HG02884 (cell line): ENCODE measurements at regions not wholly inside any gene's neighbourhood (a gene's known extent, or its start where the extent isn't known, plus 50 kb on each side); places are given as distances from the start of the nearest gene placed in this dataset.

Experiments
- ATAC-seq: cut with Tn5 transposase; IDR thresholded peaks from one replicate; pipeline ENCODE4 v1.9.1; 2021; ENCODE audit warnings: mild to moderate bottlenecking, moderate library complexity; ENCODE audit not compliant: unreplicated experiment

GRCh38 chr2:67651565-67651964 lies 254.4 kb downstream of the ETAA1 start:
- no peak for ATAC-seq

- peak; percentile 79 for ATAC-seq
These were observed 255.5 kb downstream of the ETAA1 start for GRCh38 chr2:67652679-67653078.

GRCh38 chr2:67656875-67657274 lies 259.7 kb downstream of the ETAA1 start:
- ATAC-seq, result no peak

- ATAC-seq, result no peak
These were observed 261.7 kb downstream of the ETAA1 start for GRCh38 chr2:67658820-67659219.

GRCh38 chr2:67660015-67660602 lies 263.0 kb downstream of the ETAA1 start:
- ATAC-seq, result no peak

- ATAC-seq, result no peak
These were observed 263.7 kb downstream of the ETAA1 start for GRCh38 chr2:67660871-67661270.

- ATAC-seq, result no peak
These were observed 265.1 kb downstream of the ETAA1 start for GRCh38 chr2:67662222-67662621.

- no peak for ATAC-seq
These were observed 266.6 kb downstream of the ETAA1 start for GRCh38 chr2:67663776-67664175.

- ATAC-seq, result no peak
These were observed 269.4 kb downstream of the ETAA1 start for GRCh38 chr2:67666386-67667053.

GRCh38 chr2:67667054-67667908 lies 270.1 kb downstream of the ETAA1 start:
- ATAC-seq, result no peak

- ATAC-seq, result no peak
These were observed 271.4 kb downstream of the ETAA1 start for GRCh38 chr2:67668538-67668937.

- ATAC-seq, result no peak
These were observed 272.0 kb downstream of the ETAA1 start for GRCh38 chr2:67669168-67669567.

GRCh38 chr2:67669766-67670165 lies 272.6 kb downstream of the ETAA1 start:
- ATAC-seq, result no peak

GRCh38 chr2:67670747-67671183 lies 273.6 kb downstream of the ETAA1 start:
- ATAC-seq, result no peak

GRCh38 chr2:67671464-67672450 lies 274.6 kb downstream of the ETAA1 start:
- no peak for ATAC-seq

GRCh38 chr2:67674668-67675067 lies 277.5 kb downstream of the ETAA1 start:
- no peak for ATAC-seq

- no peak for ATAC-seq
These were observed 287.9 kb downstream of the ETAA1 start for GRCh38 chr2:67684991-67685390.

- ATAC-seq, result no peak
These were observed 289.1 kb downstream of the ETAA1 start for GRCh38 chr2:67686254-67686653.

- ATAC-seq, result no peak
These were observed 292.1 kb downstream of the ETAA1 start for GRCh38 chr2:67689186-67689585.

- no peak for ATAC-seq
These were observed 292.5 kb downstream of the ETAA1 start for GRCh38 chr2:67689651-67690050.

GRCh38 chr2:67694445-67694844 lies 297.3 kb downstream of the ETAA1 start:
- ATAC-seq, result no peak
